ENCODE measurements at regions not wholly inside any gene's neighbourhood (a gene's known extent, or its start where the extent isn't known, plus 50 kb on each side); places are given as distances from the start of the nearest gene placed in this dataset.

DNA sequence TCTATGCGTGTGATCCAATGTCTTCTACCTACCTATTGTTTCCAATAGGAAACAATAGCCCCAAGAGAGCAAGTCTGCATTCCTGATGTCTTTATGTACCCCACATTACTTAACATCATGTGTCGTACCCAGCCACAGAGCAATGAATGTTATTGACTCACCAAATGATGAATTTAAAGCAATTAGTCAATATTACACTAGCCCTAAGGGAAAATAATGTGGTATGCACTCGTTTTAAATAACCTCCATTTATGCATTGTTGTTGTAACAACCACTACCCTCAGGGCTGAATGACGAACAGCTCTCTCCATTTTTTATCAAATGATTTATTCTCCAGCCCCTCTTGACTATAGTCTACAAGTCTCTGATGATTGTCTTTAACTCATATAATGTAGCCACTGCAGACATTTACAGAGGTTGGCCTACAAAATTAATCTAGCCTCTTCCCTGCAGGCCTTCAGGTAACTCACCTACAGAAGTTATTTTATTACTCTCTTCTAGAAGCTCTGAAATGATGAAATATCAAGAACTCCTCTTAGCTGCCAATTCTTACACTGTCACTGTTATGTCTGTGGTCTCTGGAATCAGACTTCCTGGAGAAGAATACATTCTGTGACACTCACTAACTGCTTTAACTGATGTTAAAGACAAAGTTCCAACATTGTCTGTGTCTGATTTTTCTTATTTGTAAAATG, 601.7 kb upstream of the GRIA3 start:
- Mint-ChIP-seq H3K36me3 (ENCODE audit: low read depth) (no peaks in the 10 kb centered on the region), H3K27me3 (ENCODE audit: low read depth) (no peaks in the 10 kb centered on the region), H3K9me3 (peaks cover 16% of the 10 kb centered on the region), H3K4me3 (no peak overlapping the region), H3K4me1 (peaks cover 12% of the 10 kb centered on the region), H3K27ac (no peak overlapping the region)
- no peak for TF ChIP-seq CTCF (IDR thresholded peaks at IDR 0.05; ENCODE audit: unreplicated experiment in 3 of 3)

- peaks cover 12% of the 10 kb centered on the region for H3K4me1 Mint-ChIP-seq
These were observed 601.1 kb upstream of the GRIA3 start for GRCh38 chrX:122582975-122583305.

GRCh38 chrX:122583551-122583950, 600.5 kb upstream of the GRIA3 start:
- TF ChIP-seq CTCF (IDR thresholded peaks at IDR 0.05; ENCODE audit: unreplicated experiment in 3 of 3), result no peak
- Mint-ChIP-seq H3K4me1 (peaks cover 12% of the 10 kb centered on the region), H3K27me3 (ENCODE audit: low read depth) (no peaks in the 10 kb centered on the region), H3K36me3 (ENCODE audit: low read depth) (no peaks in the 10 kb centered on the region), H3K27ac (no peak overlapping the region), H3K9me3 (peaks cover 16% of the 10 kb centered on the region), H3K4me3 (no peak overlapping the region)

More at GRCh38 chrX:122582975-122583305, 601.1 kb upstream of the GRIA3 start:
- no peak for TF ChIP-seq CTCF (IDR thresholded peaks at IDR 0.05; ENCODE audit: unreplicated experiment in 3 of 3)
- H3K27ac Mint-ChIP-seq, result no peak overlapping the region
- H3K36me3 Mint-ChIP-seq (ENCODE audit: low read depth), result no peaks in the 10 kb centered on the region
- H3K27me3 Mint-ChIP-seq (ENCODE audit: low read depth), result no peaks in the 10 kb centered on the region
- peaks cover 16% of the 10 kb centered on the region for H3K9me3 Mint-ChIP-seq
- H3K4me3 Mint-ChIP-seq, result no peak overlapping the region

DNA sequence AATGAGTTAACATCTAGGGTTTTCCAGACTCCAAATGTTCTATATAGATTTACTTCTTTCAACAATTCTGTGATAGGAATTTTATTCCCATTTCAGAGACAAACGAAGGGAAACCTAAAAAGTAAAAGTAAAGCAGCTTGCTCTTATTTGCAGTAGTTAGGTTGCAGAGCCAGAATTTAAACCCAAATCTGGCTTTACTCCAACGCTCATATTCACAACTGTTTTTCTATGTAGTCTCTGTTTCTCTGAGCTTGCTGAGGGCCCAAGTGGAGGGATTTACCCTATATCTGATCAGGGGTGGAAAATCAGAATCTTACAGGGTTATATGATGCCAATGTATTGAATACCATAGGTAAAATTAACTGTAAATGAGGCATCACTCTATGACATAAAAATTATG, 599.1 kb upstream of the GRIA3 start:
- no peaks in the 10 kb centered on the region for H3K36me3 Mint-ChIP-seq (ENCODE audit: low read depth)
- no peak for TF ChIP-seq CTCF (IDR thresholded peaks at IDR 0.05; ENCODE audit: unreplicated experiment in 3 of 3)
- peaks cover 10% of the 10 kb centered on the region for H3K9me3 Mint-ChIP-seq
- no peak overlapping the region for H3K4me3 Mint-ChIP-seq
- peaks cover 12% of the 10 kb centered on the region for H3K4me1 Mint-ChIP-seq
- H3K27me3 Mint-ChIP-seq (ENCODE audit: low read depth), result no peaks in the 10 kb centered on the region
- no peak overlapping the region for H3K27ac Mint-ChIP-seq

GRCh38 chrX:122586831-122587230, 597.2 kb upstream of the GRIA3 start:
- peaks cover 16% of the 10 kb centered on the region for H3K4me1 Mint-ChIP-seq
- no peak overlapping the region for H3K27ac Mint-ChIP-seq
- no peaks in the 10 kb centered on the region for H3K27me3 Mint-ChIP-seq (ENCODE audit: low read depth)
- peaks cover 6% of the 10 kb centered on the region for H3K9me3 Mint-ChIP-seq
- no peak overlapping the region for H3K4me3 Mint-ChIP-seq
- H3K36me3 Mint-ChIP-seq (ENCODE audit: low read depth), result no peaks in the 10 kb centered on the region
- TF ChIP-seq CTCF (IDR thresholded peaks at IDR 0.05; ENCODE audit: unreplicated experiment in 3 of 3), result no peak

DNA sequence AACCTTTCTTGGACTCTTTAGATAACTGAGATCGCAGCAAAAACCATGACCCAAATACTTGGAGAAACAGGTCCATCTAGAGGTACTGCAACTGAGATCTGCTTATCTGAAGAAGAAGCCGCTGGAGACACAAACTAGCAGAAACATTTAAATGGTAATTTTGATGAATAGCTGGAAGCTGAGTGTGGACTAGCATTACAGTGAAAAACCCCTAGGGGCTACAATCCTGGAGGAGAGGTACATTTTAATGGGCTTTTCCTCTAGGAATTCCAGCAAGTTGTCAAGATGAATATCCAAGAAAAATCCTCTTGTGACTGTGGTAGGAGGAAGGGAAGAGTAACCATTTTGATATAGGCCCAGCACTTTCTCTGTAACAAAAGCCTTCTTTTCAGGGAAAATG, 592.5 kb upstream of the GRIA3 start:
- H3K27me3 Mint-ChIP-seq (ENCODE audit: low read depth), result no peaks in the 10 kb centered on the region
- peak overlapping the region; percentile 33 to 69 (median 40) for H3K27ac Mint-ChIP-seq
- no peaks in the 10 kb centered on the region for H3K36me3 Mint-ChIP-seq (ENCODE audit: low read depth)
- H3K4me1 Mint-ChIP-seq, result peaks cover 6% of the 10 kb centered on the region
- TF ChIP-seq CTCF (IDR thresholded peaks at IDR 0.05; ENCODE audit: unreplicated experiment in 3 of 3), result no peak
- peaks cover 3% of the 10 kb centered on the region for H3K9me3 Mint-ChIP-seq
- H3K4me3 Mint-ChIP-seq, result no peak overlapping the region

Data from nephron (organoid).